ENCODE measurements at regions not wholly inside any gene's neighbourhood (a gene's known extent, or its start where the extent isn't known, plus 50 kb on each side); places are given as distances from the start of the nearest gene placed in this dataset.

- no peak for DNase-seq (ENCODE audit: extremely low spot score, unreplicated experiment)
- H3K9me3 Mint-ChIP-seq = no peaks in the 10 kb centered on the region
Measured at GRCh38 chr7:25427721-25428120, 199.4 kb upstream of the NPVF start.

DNA sequence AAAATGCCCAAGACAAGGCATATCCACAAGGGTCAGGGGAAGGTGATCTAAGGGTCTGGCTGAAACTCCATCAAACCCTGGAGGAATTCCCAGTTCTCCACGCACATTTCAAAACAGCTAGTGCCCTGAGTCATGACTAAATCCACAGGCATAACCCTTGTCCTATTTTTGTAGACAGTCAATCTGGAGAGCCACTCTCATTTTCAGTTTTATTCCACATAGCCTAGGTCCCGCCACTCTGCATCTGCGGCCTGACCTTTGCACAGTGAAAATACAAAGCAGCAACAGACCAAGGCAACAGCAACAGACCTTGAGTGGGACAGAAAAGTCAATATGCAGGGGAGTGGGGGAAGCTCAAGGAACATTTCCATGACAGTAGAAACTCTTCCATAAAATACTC, 201.4 kb upstream of the NPVF start:
- Mint-ChIP-seq H3K27ac (no peak overlapping the region), H3K4me1 (ENCODE audit: unreplicated experiment) (peaks cover 14% of the 10 kb centered on the region), H3K4me3 (no peak overlapping the region), H3K36me3 (no peaks in the 10 kb centered on the region), H3K27me3 (no peaks in the 10 kb centered on the region), H3K9me3 (no peaks in the 10 kb centered on the region)
- no peak for DNase-seq (ENCODE audit: extremely low spot score, unreplicated experiment)
- no peak for TF ChIP-seq CTCF (conservative IDR thresholded peaks at IDR 0.05)

More at GRCh38 chr7:25427721-25428120, 199.4 kb upstream of the NPVF start:
- no peak overlapping the region for H3K27ac Mint-ChIP-seq
- H3K36me3 Mint-ChIP-seq = no peaks in the 10 kb centered on the region
- TF ChIP-seq CTCF (conservative IDR thresholded peaks at IDR 0.05) = no peak
- H3K27me3 Mint-ChIP-seq = no peaks in the 10 kb centered on the region
- peaks cover 18% of the 10 kb centered on the region for H3K4me1 Mint-ChIP-seq (ENCODE audit: unreplicated experiment)
- H3K4me3 Mint-ChIP-seq = no peak overlapping the region

GRCh38 chr7:25430200-25430931, 202.1 kb upstream of the NPVF start:
- Mint-ChIP-seq H3K4me1 (ENCODE audit: unreplicated experiment) (peaks cover 14% of the 10 kb centered on the region), H3K9me3 (no peaks in the 10 kb centered on the region), H3K27ac (no peak overlapping the region), H3K27me3 (no peaks in the 10 kb centered on the region), H3K4me3 (no peak overlapping the region), H3K36me3 (no peaks in the 10 kb centered on the region)
- no peak for DNase-seq (ENCODE audit: extremely low spot score, unreplicated experiment)
- no peak for TF ChIP-seq CTCF (conservative IDR thresholded peaks at IDR 0.05)

DNA sequence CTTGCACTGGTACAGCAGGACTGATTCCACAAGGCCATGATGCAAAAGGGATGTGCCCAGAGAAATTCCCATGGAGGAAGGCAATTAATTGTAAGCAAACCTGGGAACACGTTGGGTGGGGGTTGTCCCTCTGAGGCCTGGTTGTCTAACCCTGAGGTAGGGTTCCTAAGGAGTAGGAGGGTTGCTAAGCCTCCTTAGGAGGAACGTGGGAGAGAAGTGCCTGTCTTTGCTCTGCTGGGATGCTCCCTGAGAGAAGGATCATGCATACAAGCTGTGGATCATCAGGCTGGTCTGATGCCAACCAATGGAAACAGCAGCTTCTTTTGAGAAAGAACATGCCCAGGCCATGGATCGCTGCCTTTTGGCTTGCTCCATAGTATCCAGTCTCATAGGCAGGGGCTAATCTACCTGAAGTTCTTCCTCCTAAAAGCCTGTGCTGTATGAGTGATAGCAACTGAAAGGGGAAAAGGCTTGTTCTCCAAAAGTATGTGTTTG, 203.7 kb upstream of the NPVF start:
- H3K4me1 Mint-ChIP-seq (ENCODE audit: unreplicated experiment) = peaks cover 14% of the 10 kb centered on the region
- no peak for DNase-seq (ENCODE audit: extremely low spot score, unreplicated experiment)
- no peaks in the 10 kb centered on the region for H3K9me3 Mint-ChIP-seq
- peaks cover 3% of the 10 kb centered on the region for H3K27me3 Mint-ChIP-seq
- H3K4me3 Mint-ChIP-seq = no peak overlapping the region
- no peak overlapping the region for H3K27ac Mint-ChIP-seq
- no peaks in the 10 kb centered on the region for H3K36me3 Mint-ChIP-seq
- no peak for TF ChIP-seq CTCF (conservative IDR thresholded peaks at IDR 0.05)

- Mint-ChIP-seq H3K4me3 (no peak overlapping the region), H3K27ac (no peak overlapping the region), H3K36me3 (no peaks in the 10 kb centered on the region), H3K4me1 (ENCODE audit: unreplicated experiment) (peaks cover 14% of the 10 kb centered on the region), H3K9me3 (no peaks in the 10 kb centered on the region), H3K27me3 (peaks cover 3% of the 10 kb centered on the region)
- DNase-seq (ENCODE audit: extremely low spot score, unreplicated experiment) = no peak
- no peak for TF ChIP-seq CTCF (conservative IDR thresholded peaks at IDR 0.05)
Measured at GRCh38 chr7:25432807-25433206, 204.5 kb upstream of the NPVF start.
